H9 (cell line): ENCODE measurements at regions not wholly inside any gene's neighbourhood (a gene's known extent, or its start where the extent isn't known, plus 50 kb on each side); places are given as distances from the start of the nearest gene placed in this dataset.

ENCODE experiments used
- DNase-seq: peaks from one replicate; pipeline ENCODE4 v3.0.0-alpha.2; 2017
- H2AFZ ChIP-seq: one replicate; pipeline ENCODE4 v1.6.1; 2013; ENCODE audit warnings: mild to moderate bottlenecking, low read length, control low read depth, moderate library complexity
- H2AK5ac ChIP-seq: 2 replicates; pipeline ENCODE4 v1.6.1; 2013; ENCODE audit warnings: low read length, control low read depth, mixed read lengths; ENCODE audit not compliant: insufficient read length
- H2BK120ac ChIP-seq: one replicate; pipeline ENCODE4 v1.6.1; 2013; ENCODE audit warnings: low read depth, mild to moderate bottlenecking, low read length, control low read depth, inconsistent platforms; ENCODE audit not compliant: poor library complexity, severe bottlenecking
- H2BK12ac ChIP-seq: 2 replicates; pipeline ENCODE4 v1.6.1; 2013; ENCODE audit warnings: low read length, control low read depth, mixed read lengths, low read depth; ENCODE audit not compliant: insufficient read length
- H2BK15ac ChIP-seq: 2 replicates; pipeline ENCODE4 v1.6.1; 2013; ENCODE audit warnings: low read depth, low read length, control low read depth
- H2BK20ac ChIP-seq: one replicate; pipeline ENCODE4 v1.6.1; 2013; ENCODE audit warnings: low read depth, mild to moderate bottlenecking, low read length, control low read depth, inconsistent platforms; ENCODE audit not compliant: poor library complexity, severe bottlenecking
- H2BK5ac ChIP-seq: 2 replicates; pipeline ENCODE4 v1.6.1; 2013; ENCODE audit warnings: low read length, control low read depth, mixed read lengths; ENCODE audit not compliant: insufficient read length
- H3K14ac ChIP-seq: 2 replicates; pipeline ENCODE4 v1.6.1; 2013; ENCODE audit warnings: low read length, control low read depth; ENCODE audit not compliant: insufficient read depth
- H3K18ac ChIP-seq: 2 replicates; pipeline ENCODE4 v1.6.1; 2013; ENCODE audit warnings: low read depth, mild to moderate bottlenecking, mixed read lengths, low read length, control low read depth; ENCODE audit not compliant: insufficient read length
- H3K23ac ChIP-seq: 2 replicates; pipeline ENCODE4 v1.6.1; 2013; ENCODE audit warnings: low read length, control low read depth, mixed read lengths, low read depth; ENCODE audit not compliant: insufficient read length
- H3K23me2 ChIP-seq: 2 replicates; pipeline ENCODE4 v1.6.1; 2013; ENCODE audit warnings: low read depth, mild to moderate bottlenecking, mixed read lengths, low read length, control low read depth; ENCODE audit not compliant: insufficient read length, poor library complexity, severe bottlenecking
- H3K27ac ChIP-seq: 2 replicates; pipeline ENCODE4 v1.5.1; 2013; ENCODE audit warnings: low read length, control low read depth, mixed read lengths, low read depth; ENCODE audit not compliant: insufficient read length
- H3K27me3 ChIP-seq: 2 replicates; pipeline ENCODE4 v1.6.1; 2013; ENCODE audit warnings: low read length, control low read depth, inconsistent platforms; ENCODE audit not compliant: insufficient read depth
- H3K4ac ChIP-seq: 2 replicates; pipeline ENCODE4 v1.6.1; 2013; ENCODE audit warnings: low read depth, mild to moderate bottlenecking, control low read depth, inconsistent platforms, low read length, moderate library complexity
- H3K4me1 ChIP-seq: 2 replicates; pipeline ENCODE4 v1.6.1; 2013; ENCODE audit warnings: low read length, control low read depth, inconsistent platforms; ENCODE audit not compliant: insufficient read depth
- H3K4me2 ChIP-seq: 2 replicates; pipeline ENCODE4 v1.6.1; 2013; ENCODE audit warnings: low read length, control low read depth, mixed read lengths; ENCODE audit not compliant: insufficient read length, insufficient read depth
- H3K56ac ChIP-seq: 2 replicates; pipeline ENCODE4 v1.6.1; 2013; ENCODE audit warnings: low read depth, mild to moderate bottlenecking, mixed read lengths, low read length, control low read depth; ENCODE audit not compliant: insufficient read length
- H3K79me1 ChIP-seq: 2 replicates; pipeline ENCODE4 v1.6.1; 2013; ENCODE audit warnings: low read depth, mild to moderate bottlenecking, moderate library complexity, low read length, control low read depth, inconsistent platforms; ENCODE audit not compliant: insufficient read depth, poor library complexity, severe bottlenecking
- H3K79me2 ChIP-seq: 2 replicates; pipeline ENCODE4 v1.6.1; 2013; ENCODE audit warnings: low read length, control low read depth, inconsistent platforms; ENCODE audit not compliant: insufficient read depth
- H3K9ac ChIP-seq: 2 replicates; pipeline ENCODE4 v1.6.1; 2013; ENCODE audit warnings: low read length, control low read depth, mixed read lengths; ENCODE audit not compliant: insufficient read length; ENCODE audit errors: extremely low read depth
- H3K9me3 ChIP-seq: one replicate; pipeline ENCODE4 v1.6.1; 2013; ENCODE audit warnings: low read depth, low read length, inconsistent platforms; ENCODE audit not compliant: control insufficient read depth
- H3T11ph ChIP-seq: one replicate; pipeline ENCODE4 v1.6.1; 2013; ENCODE audit warnings: mild to moderate bottlenecking, low read length, control low read depth, inconsistent platforms
- H4K20me1 ChIP-seq: one replicate; pipeline ENCODE4 v1.6.1; 2013; ENCODE audit not compliant: control insufficient read depth, insufficient read length, insufficient read depth
- H4K5ac ChIP-seq: 2 replicates; pipeline ENCODE4 v1.6.1; 2013; ENCODE audit warnings: low read depth, mild to moderate bottlenecking, mixed read lengths, low read length, control low read depth; ENCODE audit not compliant: insufficient read length
- H4K8ac ChIP-seq: replicated peaks from 2 replicates; pipeline ENCODE4 v1.6.1; 2013; ENCODE audit warnings: low read length, control low read depth, mixed read lengths, low read depth; ENCODE audit not compliant: insufficient read length
- H4K91ac ChIP-seq: 2 replicates; pipeline ENCODE4 v1.6.1; 2013; ENCODE audit warnings: low read depth, mild to moderate bottlenecking, moderate library complexity, mixed read lengths, low read length, control low read depth; ENCODE audit not compliant: insufficient read length
- H3K27ac Mint-ChIP-seq, 3 experiments: 2 replicates in 2 of 3; 3 replicates in 1 of 3; pipeline ENCODE4 v1.8.0; 2020 to 2021; ENCODE audit warnings: mixed read lengths in 3 of 3, mild to moderate bottlenecking in 1 of 3, moderate library complexity in 1 of 3
- H3K27me3 Mint-ChIP-seq: 2 replicates; pipeline ENCODE4 v1.8.0; 2021; ENCODE audit warnings: low read depth, mild to moderate bottlenecking, moderate library complexity, mixed read lengths
- H3K36me3 Mint-ChIP-seq, 3 experiments: 2 replicates in 2 of 3; 3 replicates in 1 of 3; pipeline ENCODE4 v1.8.0; 2020 to 2021; ENCODE audit warnings: low read depth in 3 of 3, mixed read lengths in 3 of 3; ENCODE audit not compliant: insufficient read depth in 1 of 3
- H3K4me1 Mint-ChIP-seq, 2 experiments: 2 replicates each; pipeline ENCODE4 v1.8.0; 2020; ENCODE audit warnings: mixed read lengths in 2 of 2
- H3K4me3 Mint-ChIP-seq, 2 experiments: 2 replicates in 1 of 2; 3 replicates in 1 of 2; pipeline ENCODE4 v1.8.0; 2020 to 2021; ENCODE audit warnings: mild to moderate bottlenecking in 2 of 2, mixed read lengths in 2 of 2, moderate library complexity in 1 of 2
- H3K9me3 Mint-ChIP-seq, 2 experiments: 2 replicates in 1 of 2; 3 replicates in 1 of 2; pipeline ENCODE4 v1.8.0; 2020; ENCODE audit warnings: mild to moderate bottlenecking in 2 of 2, mixed read lengths in 2 of 2, moderate library complexity in 1 of 2
- WGBS: extraction: QIAGEN DNeasy Blood & Tissue Kit; methylation state at CpG from one replicate; pipeline ENCODE4 v1.1.7; 2013; ENCODE audit warnings: missing lambda C conversion rate, low lambda C conversion rate, mixed read lengths; ENCODE audit not compliant: insufficient read length; ENCODE audit errors: extremely low coverage; 5-methylcytosine and 5-hydroxymethylcytosine counted together
- TF ChIP-seq, protein P1 (sequence below): fragments of 200-600 bp; sonication (generic); conservative IDR thresholded peaks from 3 replicates; pipeline ENCODE4 v1.8.0; 2021; ENCODE audit warnings: antibody characterized with exemption, mild to moderate bottlenecking

DNA sequence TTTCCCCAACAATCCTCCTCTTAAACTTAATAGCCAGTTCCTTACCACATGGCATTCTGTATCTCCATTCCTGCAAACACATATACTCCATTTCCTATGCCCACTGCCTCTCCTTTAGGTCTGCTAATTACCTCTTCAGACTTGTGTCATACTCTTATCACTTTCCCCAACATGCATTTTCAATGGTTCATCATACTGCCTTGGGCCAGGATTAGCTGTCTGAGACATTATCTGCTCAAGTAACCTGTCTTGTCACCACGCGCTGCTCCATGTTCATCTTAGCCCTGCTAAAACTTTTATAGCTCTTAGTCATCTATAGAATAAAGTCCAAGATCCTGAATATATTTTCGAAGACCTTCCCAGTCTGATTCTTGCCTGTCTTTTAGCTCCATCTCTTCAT is 224.1 kb upstream of the GK2 start:
- Histone ChIP-seq H3K4me2 (no peak overlapping the region), H2BK120ac (no peak overlapping the region), H4K20me1 (no peaks in the 10 kb centered on the region), H4K8ac (no peak overlapping the region), H3K18ac (no peak overlapping the region), H3K4ac (no peak overlapping the region), H3K27ac (no peak overlapping the region), H3K79me2 (no peaks in the 10 kb centered on the region), H3K9ac (no peak overlapping the region), H3K9me3 (no peaks in the 10 kb centered on the region), H3K79me1 (no peaks in the 10 kb centered on the region), H2AK5ac (no peak overlapping the region), H2BK20ac (no peak overlapping the region), H2BK15ac (no peak overlapping the region), H3K27me3 (no peaks in the 10 kb centered on the region), H4K91ac (no peak overlapping the region), H2BK12ac (no peak overlapping the region), H3K56ac (no peak overlapping the region), H3K14ac (no peak overlapping the region), H2BK5ac (peak overlapping the region; percentile 75), H3T11ph (no peak overlapping the region), H3K23me2 (no peaks in the 10 kb centered on the region), H4K5ac (no peak overlapping the region), H2AFZ (no peak overlapping the region), H3K4me1 (no peaks in the 10 kb centered on the region; the same call in 1 of the 2 replicates), H3K23ac (no peak overlapping the region)
- Mint-ChIP-seq H3K9me3 (no peaks in the 10 kb centered on the region), H3K4me3 (no peak overlapping the region), H3K4me1 (peaks cover 13 to 19% of the 10 kb centered on the region in 2 experiments), H3K36me3 (no peaks in the 10 kb centered on the region), H3K27ac (no peak overlapping the region; a peak in 1 of 7 replicates), H3K27me3 (no peaks in the 10 kb centered on the region)
- no CpG with 5 or more reads among the region's 3 CpGs for WGBS
- TF ChIP-seq, protein P1, sequence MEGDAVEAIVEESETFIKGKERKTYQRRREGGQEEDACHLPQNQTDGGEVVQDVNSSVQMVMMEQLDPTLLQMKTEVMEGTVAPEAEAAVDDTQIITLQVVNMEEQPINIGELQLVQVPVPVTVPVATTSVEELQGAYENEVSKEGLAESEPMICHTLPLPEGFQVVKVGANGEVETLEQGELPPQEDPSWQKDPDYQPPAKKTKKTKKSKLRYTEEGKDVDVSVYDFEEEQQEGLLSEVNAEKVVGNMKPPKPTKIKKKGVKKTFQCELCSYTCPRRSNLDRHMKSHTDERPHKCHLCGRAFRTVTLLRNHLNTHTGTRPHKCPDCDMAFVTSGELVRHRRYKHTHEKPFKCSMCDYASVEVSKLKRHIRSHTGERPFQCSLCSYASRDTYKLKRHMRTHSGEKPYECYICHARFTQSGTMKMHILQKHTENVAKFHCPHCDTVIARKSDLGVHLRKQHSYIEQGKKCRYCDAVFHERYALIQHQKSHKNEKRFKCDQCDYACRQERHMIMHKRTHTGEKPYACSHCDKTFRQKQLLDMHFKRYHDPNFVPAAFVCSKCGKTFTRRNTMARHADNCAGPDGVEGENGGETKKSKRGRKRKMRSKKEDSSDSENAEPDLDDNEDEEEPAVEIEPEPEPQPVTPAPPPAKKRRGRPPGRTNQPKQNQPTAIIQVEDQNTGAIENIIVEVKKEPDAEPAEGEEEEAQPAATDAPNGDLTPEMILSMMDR = no peak
- no peak for DNase-seq
